Upper lobe of left lung (tissue), 6 donors: ENCODE measurements at regions not wholly inside any gene's neighbourhood (a gene's known extent, or its start where the extent isn't known, plus 50 kb on each side); places are given as distances from the start of the nearest gene placed in this dataset.

Source experiments
- ATAC-seq, 2 donors: fragments of 200-7000 bp; cut with Tn5 transposase; one replicate each; pipeline ENCODE4 v1.9.1; 2022; ENCODE audit warnings: mild to moderate bottlenecking in 2 of 2, moderate library complexity in 2 of 2; ENCODE audit not compliant: low FRiP score in 2 of 2
- DNase-seq, 2 donors: peaks; one replicate each; pipeline ENCODE4 v3.0.0-alpha.2; 2019 to 2020
- H3K27ac ChIP-seq, 4 donors: fragments of 200-600 bp; sonication (generic); one replicate each; pipeline ENCODE4 v1.5.1; 2016 to 2019
- H3K27me3 ChIP-seq, 4 donors: fragments of 200-600 bp; sonication (generic); one replicate each; pipeline ENCODE4 v1.5.1; 2017 to 2019
- H3K36me3 ChIP-seq, 4 donors: fragments of 200-600 bp; sonication (generic); one replicate each; pipeline ENCODE4 v1.5.1; 2016 to 2019
- H3K4me1 ChIP-seq, 4 donors: fragments of 200-600 bp; sonication (generic); one replicate each; pipeline ENCODE4 v1.5.1; 2018 to 2019
- H3K4me3 ChIP-seq, 4 donors: fragments of 200-600 bp; sonication (generic); one replicate each; pipeline ENCODE4 v1.5.1; 2017 to 2019; ENCODE audit warnings: mild to moderate bottlenecking in 2 of 4, moderate library complexity in 1 of 4
- H3K9me3 ChIP-seq, 4 donors: fragments of 200-600 bp; sonication (generic); one replicate each; pipeline ENCODE4 v1.5.1; 2018 to 2019
- CTCF ChIP-seq, 6 experiments: fragments of 450-650 bp in 4 of 6; fragments of 200-600 bp in 2 of 6; sonication (generic) in 2 of 6; IDR thresholded peaks; one replicate each; pipeline ENCODE4 v1.5.1; 2016 to 2019; ENCODE audit warnings: antibody characterized with exemption in 6 of 6
- EP300 ChIP-seq, 4 donors: sonication (generic); formaldehyde crosslinking; IDR thresholded peaks; one replicate each; pipeline ENCODE4 v1.5.1; 2017; ENCODE audit warnings: antibody characterized with exemption in 4 of 4, control low read depth in 2 of 4
- POLR2A ChIP-seq, 4 donors: fragments of 450-650 bp; IDR thresholded peaks; one replicate each; pipeline ENCODE4 v1.5.1; 2016 to 2017; ENCODE audit warnings: antibody characterized with exemption in 4 of 4, mild to moderate bottlenecking in 2 of 4
- POLR2AphosphoS5 ChIP-seq, 2 donors: sonication (generic); formaldehyde crosslinking; IDR thresholded peaks; one replicate each; pipeline ENCODE4 v1.5.1; 2017; ENCODE audit warnings: antibody characterized with exemption in 2 of 2
- WGBS, 2 donors: methylation state at CpG; one replicate each; pipeline ENCODE4 v1.1.5; 2017 to 2018; 5-methylcytosine and 5-hydroxymethylcytosine counted together
- donor health status: DM: no; HTN: no; CAD: no; lungs with moderate emphysema.
- donor health status: DM: no; HTN: yes; CAD: no; lungs with severe emphysema.

DNA sequence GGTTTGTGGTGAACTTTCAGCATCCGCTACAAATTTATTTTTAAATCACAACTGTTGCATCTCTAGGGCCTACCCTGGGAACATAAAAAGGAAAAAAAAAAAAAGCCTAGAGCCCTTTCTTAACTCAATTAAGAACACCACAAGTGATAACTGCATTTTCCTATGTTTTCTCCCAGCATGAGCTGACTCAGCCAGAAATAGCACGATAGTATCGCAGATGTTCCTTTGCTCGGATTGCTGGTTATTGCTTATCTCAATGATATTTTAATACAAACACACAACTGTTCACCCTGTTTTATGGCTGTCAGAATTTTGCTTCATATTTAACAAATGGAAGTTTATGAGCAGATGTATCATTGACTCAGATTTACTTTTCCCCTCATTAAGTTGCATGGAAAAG is 251.8 kb upstream of the SUCLG2 start:
- no peaks in the 10 kb centered on the region for H3K27me3 ChIP-seq
- peaks cover 0 to 4% (median 0%) of the 10 kb centered on the region in 4 donors for H3K9me3 ChIP-seq
- no peak for DNase-seq
- no peaks in the 10 kb centered on the region for H3K4me1 ChIP-seq
- no peak overlapping the region for H3K27ac ChIP-seq
- ATAC-seq, result no peak
- no peaks in the 10 kb centered on the region for H3K36me3 ChIP-seq
- WGBS, 2 donors, result 69 to 77% methylated on average over 4 of the region's 4 CpGs
- no peak for TF ChIP-seq EP300 (IDR thresholded peaks at IDR 0.05)
- TF ChIP-seq POLR2A (IDR thresholded peaks at IDR 0.05), result no peak
- no peak for TF ChIP-seq POLR2AphosphoS5 (IDR thresholded peaks at IDR 0.05)
- TF ChIP-seq CTCF (IDR thresholded peaks at IDR 0.05), result no peak
- no peak overlapping the region for H3K4me3 ChIP-seq

GRCh38 chr3:67901681-67902080 is 247.3 kb upstream of the SUCLG2 start:
- ATAC-seq (no peak), DNase-seq (no peak)
- Histone ChIP-seq H3K36me3 (no peaks in the 10 kb centered on the region), H3K4me3 (no peak overlapping the region), H3K9me3 (no peaks in the 10 kb centered on the region), H3K4me1 (no peaks in the 10 kb centered on the region), H3K27me3 (no peaks in the 10 kb centered on the region), H3K27ac (no peak overlapping the region)
- TF ChIP-seq POLR2AphosphoS5 (IDR thresholded peaks at IDR 0.05) (no peak), EP300 (IDR thresholded peaks at IDR 0.05) (no peak), POLR2A (IDR thresholded peaks at IDR 0.05) (no peak), CTCF (IDR thresholded peaks at IDR 0.05) (no peak)
- WGBS, 2 donors, result 83 to 95% methylated on average over 1 of the region's 1 CpG

GRCh38 chr3:67898916-67899315 is 244.5 kb upstream of the SUCLG2 start:
- TF ChIP-seq POLR2A (IDR thresholded peaks at IDR 0.05), result no peak
- TF ChIP-seq POLR2AphosphoS5 (IDR thresholded peaks at IDR 0.05), result no peak
- no peak for TF ChIP-seq EP300 (IDR thresholded peaks at IDR 0.05)
- no peak for TF ChIP-seq CTCF (IDR thresholded peaks at IDR 0.05)
- Histone ChIP-seq H3K4me3 (no peak overlapping the region), H3K27ac (no peak overlapping the region), H3K4me1 (no peaks in the 10 kb centered on the region), H3K9me3 (no peaks in the 10 kb centered on the region), H3K36me3 (no peaks in the 10 kb centered on the region), H3K27me3 (no peaks in the 10 kb centered on the region)
- WGBS, 2 donors, result 62 to 71% methylated on average over 1 of the region's 1 CpG
- DNase-seq (no peak), ATAC-seq (no peak)

- TF ChIP-seq POLR2AphosphoS5 (IDR thresholded peaks at IDR 0.05) (no peak), POLR2A (IDR thresholded peaks at IDR 0.05) (no peak), EP300 (IDR thresholded peaks at IDR 0.05) (no peak), CTCF (IDR thresholded peaks at IDR 0.05) (no peak)
- 85 to 90% methylated on average over 15 of the region's 15 CpGs for WGBS, 2 donors
- ATAC-seq, result no peak
Measured at GRCh38 chr3:67897351-67898336, 243.2 kb upstream of the SUCLG2 start.

More at GRCh38 chr3:67897351-67898336, 243.2 kb upstream of the SUCLG2 start:
- Histone ChIP-seq H3K4me3 (no peak overlapping the region), H3K27ac (no peak overlapping the region), H3K9me3 (no peaks in the 10 kb centered on the region), H3K27me3 (no peaks in the 10 kb centered on the region), H3K4me1 (no peaks in the 10 kb centered on the region), H3K36me3 (no peaks in the 10 kb centered on the region)
- DNase-seq, result no peak
